ENCODE measurements at regions not wholly inside any gene's neighbourhood (a gene's known extent, or its start where the extent isn't known, plus 50 kb on each side); places are given as distances from the start of the nearest gene placed in this dataset.
A peak's percentile ranks its signal among the peaks of the same experiment; 100 is the strongest.
"Not testable (repeated sequence)": the region's sequence is repeated elsewhere in the genome, so short reads cannot be mapped to it uniquely, and the experiment has no call there.

DNA sequence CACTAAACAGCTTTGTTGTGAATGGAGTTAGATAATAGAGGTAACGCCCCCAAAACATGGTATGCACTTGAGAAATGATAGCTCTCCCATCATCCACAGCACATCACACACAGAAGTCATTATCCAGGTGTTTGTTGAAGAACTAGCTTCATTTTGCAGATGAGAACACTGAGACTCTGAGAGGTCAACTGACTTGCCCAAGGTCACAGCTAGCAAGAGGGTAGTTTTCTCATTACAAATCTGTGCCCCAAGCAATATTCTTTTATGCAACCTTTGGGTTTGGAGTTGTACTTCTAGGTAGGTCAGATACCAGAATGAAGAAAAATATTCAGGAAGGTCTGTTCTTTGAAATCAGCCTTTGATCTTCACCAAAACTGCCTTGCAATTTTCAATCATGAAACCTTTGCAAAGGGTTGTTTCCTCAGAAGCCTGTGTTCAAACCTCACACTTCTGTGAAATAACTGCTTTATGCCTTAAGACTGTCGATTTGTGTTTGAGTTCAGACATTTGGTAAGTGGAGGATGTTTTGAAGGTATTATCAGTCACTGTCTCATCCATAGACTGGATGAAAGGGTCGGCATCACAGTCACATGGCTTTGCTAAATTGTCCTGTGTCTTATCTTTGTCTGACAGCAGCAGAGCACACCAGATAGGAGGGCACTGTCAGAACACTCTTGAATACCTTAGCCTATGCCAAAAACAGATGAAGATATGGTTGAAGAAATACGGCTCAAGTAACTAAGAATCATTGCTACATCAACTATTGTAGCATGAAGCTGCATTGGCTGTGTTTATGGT, 233.2 kb upstream of the BTG1 start:
- TF ChIP-seq, protein P1, sequence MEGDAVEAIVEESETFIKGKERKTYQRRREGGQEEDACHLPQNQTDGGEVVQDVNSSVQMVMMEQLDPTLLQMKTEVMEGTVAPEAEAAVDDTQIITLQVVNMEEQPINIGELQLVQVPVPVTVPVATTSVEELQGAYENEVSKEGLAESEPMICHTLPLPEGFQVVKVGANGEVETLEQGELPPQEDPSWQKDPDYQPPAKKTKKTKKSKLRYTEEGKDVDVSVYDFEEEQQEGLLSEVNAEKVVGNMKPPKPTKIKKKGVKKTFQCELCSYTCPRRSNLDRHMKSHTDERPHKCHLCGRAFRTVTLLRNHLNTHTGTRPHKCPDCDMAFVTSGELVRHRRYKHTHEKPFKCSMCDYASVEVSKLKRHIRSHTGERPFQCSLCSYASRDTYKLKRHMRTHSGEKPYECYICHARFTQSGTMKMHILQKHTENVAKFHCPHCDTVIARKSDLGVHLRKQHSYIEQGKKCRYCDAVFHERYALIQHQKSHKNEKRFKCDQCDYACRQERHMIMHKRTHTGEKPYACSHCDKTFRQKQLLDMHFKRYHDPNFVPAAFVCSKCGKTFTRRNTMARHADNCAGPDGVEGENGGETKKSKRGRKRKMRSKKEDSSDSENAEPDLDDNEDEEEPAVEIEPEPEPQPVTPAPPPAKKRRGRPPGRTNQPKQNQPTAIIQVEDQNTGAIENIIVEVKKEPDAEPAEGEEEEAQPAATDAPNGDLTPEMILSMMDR (IDR thresholded peaks at IDR 0.05; ENCODE audit: poor library complexity, severe bottlenecking), result no peak
- no peak for ATAC-seq (ENCODE audit: low read depth)

DNA sequence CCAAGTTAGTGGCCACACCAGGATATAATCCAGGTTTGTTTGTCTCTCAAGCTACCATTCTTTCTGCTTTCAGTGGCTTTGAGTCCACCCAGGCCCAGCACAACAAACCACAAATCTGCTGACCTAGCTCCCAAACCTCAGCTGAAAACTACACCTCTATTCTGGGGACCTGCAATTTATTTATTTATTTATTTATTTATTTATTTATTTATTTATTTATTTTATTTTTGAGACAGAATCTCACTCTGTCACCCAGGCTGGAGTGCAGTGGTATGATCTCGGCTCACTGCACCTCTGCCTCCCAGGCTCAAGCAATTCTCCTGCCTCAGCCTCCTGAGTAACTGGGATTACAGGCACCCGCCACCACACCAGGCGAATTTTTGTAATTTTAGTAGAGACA, 229.9 kb upstream of the BTG1 start:
- H3K27ac ChIP-seq (ENCODE audit: poor library complexity, severe bottlenecking); H3K9me3 ChIP-seq (ENCODE audit: severe bottlenecking); ATAC-seq (ENCODE audit: low read depth); H3K4me3 ChIP-seq (ENCODE audit: severe bottlenecking); H3K27me3 ChIP-seq (ENCODE audit: insufficient read depth, poor library complexity, severe bottlenecking); H3K4me1 ChIP-seq (ENCODE audit: insufficient read depth, poor library complexity, severe bottlenecking); DNase-seq (ENCODE audit: low spot score); H3K36me3 ChIP-seq (ENCODE audit: low read depth): not testable (repeated sequence)

More for the DNA sequence above, 233.2 kb upstream of the BTG1 start:
- no peaks in the 10 kb centered on the region for H3K27me3 ChIP-seq (ENCODE audit: insufficient read depth, poor library complexity, severe bottlenecking)
- no peaks in the 10 kb centered on the region for H3K36me3 ChIP-seq (ENCODE audit: low read depth)
- H3K4me1 ChIP-seq (ENCODE audit: insufficient read depth, poor library complexity, severe bottlenecking), result no peaks in the 10 kb centered on the region
- DNase-seq (ENCODE audit: low spot score), result no peak
- H3K4me3 ChIP-seq (ENCODE audit: severe bottlenecking), result no peak overlapping the region
- H3K27ac ChIP-seq (ENCODE audit: poor library complexity, severe bottlenecking), result no peak overlapping the region
- no peaks in the 10 kb centered on the region for H3K9me3 ChIP-seq (ENCODE audit: severe bottlenecking)

DNA sequence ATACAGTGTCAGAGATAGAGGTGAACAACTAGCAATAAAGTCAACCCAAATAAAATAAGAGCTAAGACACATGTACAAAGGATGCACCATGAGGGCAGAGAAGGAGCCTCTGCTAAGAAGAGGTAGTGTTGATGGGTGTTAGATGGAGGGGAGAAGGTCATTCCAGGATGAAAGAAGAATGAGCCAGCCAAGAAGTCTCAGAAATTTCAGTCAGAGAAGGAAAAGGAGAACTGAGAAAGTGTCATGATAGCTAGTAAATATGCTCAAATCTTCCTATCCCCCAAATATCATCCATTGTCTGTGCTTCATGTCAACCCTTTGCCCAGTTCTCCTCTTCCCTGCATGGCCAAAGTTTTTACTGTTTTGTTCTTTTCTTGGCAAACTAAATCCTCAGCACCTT, 225.2 kb upstream of the BTG1 start:
- Histone ChIP-seq H3K9me3 (ENCODE audit: severe bottlenecking) (no peaks in the 10 kb centered on the region), H3K27me3 (ENCODE audit: insufficient read depth, poor library complexity, severe bottlenecking) (no peaks in the 10 kb centered on the region), H3K36me3 (ENCODE audit: low read depth) (no peaks in the 10 kb centered on the region), H3K27ac (ENCODE audit: poor library complexity, severe bottlenecking) (no peak overlapping the region), H3K4me1 (ENCODE audit: insufficient read depth, poor library complexity, severe bottlenecking) (peaks cover 10% of the 10 kb centered on the region), H3K4me3 (ENCODE audit: severe bottlenecking) (no peak overlapping the region)
- DNase-seq (ENCODE audit: low spot score) (no peak), ATAC-seq (ENCODE audit: low read depth) (no peak)
- TF ChIP-seq, protein P1 (IDR thresholded peaks at IDR 0.05; ENCODE audit: poor library complexity, severe bottlenecking), result no peak

DNA sequence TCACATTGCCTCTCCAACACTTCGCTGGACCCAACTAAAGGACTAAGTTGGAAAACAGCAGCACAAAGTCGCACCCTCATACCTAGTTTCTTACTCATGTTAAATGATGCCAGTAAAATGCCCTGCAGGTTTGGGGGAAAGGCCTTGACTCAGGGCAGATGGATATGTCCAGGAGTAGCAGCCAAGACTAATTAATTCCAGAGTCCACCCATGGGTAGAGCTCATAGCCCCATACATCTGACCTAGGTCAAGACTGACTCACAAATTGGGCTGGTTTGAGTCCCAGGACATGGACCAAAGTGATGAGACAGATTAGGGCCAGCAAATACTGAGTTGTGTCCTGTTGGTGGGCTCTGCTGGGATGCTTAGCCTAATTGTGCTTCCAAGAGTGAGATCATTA, 224.0 kb upstream of the BTG1 start:
- TF ChIP-seq, protein P1 (IDR thresholded peaks at IDR 0.05; ENCODE audit: poor library complexity, severe bottlenecking), result no peak
- Histone ChIP-seq H3K27ac (ENCODE audit: poor library complexity, severe bottlenecking) (peak overlapping the region; percentile 20), H3K36me3 (ENCODE audit: low read depth) (no peaks in the 10 kb centered on the region), H3K4me1 (ENCODE audit: insufficient read depth, poor library complexity, severe bottlenecking) (peaks cover 10% of the 10 kb centered on the region), H3K4me3 (ENCODE audit: severe bottlenecking) (no peak overlapping the region), H3K27me3 (ENCODE audit: insufficient read depth, poor library complexity, severe bottlenecking) (no peaks in the 10 kb centered on the region), H3K9me3 (ENCODE audit: severe bottlenecking) (no peaks in the 10 kb centered on the region)
- ATAC-seq (ENCODE audit: low read depth), result peak; percentile 96
- DNase-seq (ENCODE audit: low spot score), result no peak

GRCh38 chr12:92369056-92369455, 223.4 kb upstream of the BTG1 start:
- no peak for DNase-seq (ENCODE audit: low spot score)

More at GRCh38 chr12:92369056-92369455, 223.4 kb upstream of the BTG1 start:
- H3K36me3 ChIP-seq (ENCODE audit: low read depth), result no peaks in the 10 kb centered on the region
- H3K27me3 ChIP-seq (ENCODE audit: insufficient read depth, poor library complexity, severe bottlenecking), result no peaks in the 10 kb centered on the region
- no peaks in the 10 kb centered on the region for H3K9me3 ChIP-seq (ENCODE audit: severe bottlenecking)
- TF ChIP-seq, protein P1 (IDR thresholded peaks at IDR 0.05; ENCODE audit: poor library complexity, severe bottlenecking), result no peak
- ATAC-seq (ENCODE audit: low read depth), result no peak
- no peak overlapping the region for H3K4me3 ChIP-seq (ENCODE audit: severe bottlenecking)
- H3K4me1 ChIP-seq (ENCODE audit: insufficient read depth, poor library complexity, severe bottlenecking), result peaks cover 10% of the 10 kb centered on the region
- peak overlapping the region; percentile 20 for H3K27ac ChIP-seq (ENCODE audit: poor library complexity, severe bottlenecking)
